Cardiac muscle cell (in vitro differentiated cells and primary cell): ENCODE measurements at regions not wholly inside any gene's neighbourhood (a gene's known extent, or its start where the extent isn't known, plus 50 kb on each side); places are given as distances from the start of the nearest gene placed in this dataset.
A peak's percentile ranks its signal among the peaks of the same experiment; 100 is the strongest.

ENCODE experiments used
- DNase-seq, 2 donors: peaks; one replicate each; pipeline versions ENCODE4 v3.0.0 to v3.0.0-alpha.2; 2010 to 2017; ENCODE audit warnings: low read depth in 1 of 2, low spot score in 1 of 2
- H3K27ac ChIP-seq: fragments of 200-600 bp; sonication (generic); 2 replicates; pipeline ENCODE4 v1.5.1; 2016
- H3K27me3 ChIP-seq: fragments of 200-600 bp; sonication (generic); 2 replicates; pipeline ENCODE4 v1.6.0; 2016; ENCODE audit warnings: control low read depth
- H3K36me3 ChIP-seq: fragments of 200-600 bp; sonication (generic); 2 replicates; pipeline ENCODE4 v1.5.1; 2016; ENCODE audit warnings: control low read depth
- H3K4me1 ChIP-seq: fragments of 200-600 bp; sonication (generic); 2 replicates; pipeline ENCODE4 v1.8.1; 2017; ENCODE audit warnings: low read depth, mild to moderate bottlenecking, mixed run types
- H3K4me3 ChIP-seq: fragments of 200-600 bp; sonication (generic); 2 replicates; pipeline ENCODE4 v1.5.1; 2016; ENCODE audit warnings: mild to moderate bottlenecking
- H3K9me3 ChIP-seq: fragments of 200-600 bp; sonication (generic); 2 replicates; pipeline ENCODE4 v1.5.1; 2017; ENCODE audit warnings: low read depth, mild to moderate bottlenecking, control low read depth
- TF ChIP-seq, protein P1 (sequence below): IDR thresholded peaks from 2 replicates; pipeline ENCODE4 v1.5.1; 2012; ENCODE audit warnings: low read depth, mild to moderate bottlenecking, low read length

DNA sequence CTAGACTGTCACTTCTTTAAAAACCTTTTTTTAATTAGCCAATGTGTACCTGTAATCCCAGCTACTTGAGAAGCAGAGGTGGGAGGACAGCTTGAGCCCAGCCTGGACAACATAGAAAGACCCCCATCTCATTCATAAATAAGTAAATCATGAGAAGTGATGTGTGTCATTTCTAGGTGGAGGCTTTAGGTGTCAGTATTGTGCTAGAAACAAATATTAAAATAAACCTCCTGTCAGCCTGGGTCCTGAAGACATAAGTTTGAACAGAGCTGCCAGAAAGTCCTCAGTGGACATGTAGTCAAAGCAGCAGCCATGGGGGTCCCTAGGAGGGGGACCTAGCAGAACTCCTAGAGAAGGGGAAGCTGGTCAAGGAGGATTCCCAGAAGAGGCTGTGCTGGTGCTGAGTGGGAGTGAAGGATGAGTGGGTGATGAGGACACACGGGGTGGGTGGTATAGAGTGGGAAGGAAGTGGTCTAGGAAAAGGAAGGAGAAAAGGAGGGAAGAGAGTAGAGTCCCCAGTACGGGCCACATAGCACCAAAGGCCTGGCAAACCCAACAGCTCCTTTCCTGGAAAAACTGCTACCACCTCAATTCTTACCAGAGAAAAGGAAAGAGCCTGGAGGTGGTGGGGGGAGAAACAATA, 316.6 kb upstream of the NCKAP5 start:
- TF ChIP-seq, protein P1, sequence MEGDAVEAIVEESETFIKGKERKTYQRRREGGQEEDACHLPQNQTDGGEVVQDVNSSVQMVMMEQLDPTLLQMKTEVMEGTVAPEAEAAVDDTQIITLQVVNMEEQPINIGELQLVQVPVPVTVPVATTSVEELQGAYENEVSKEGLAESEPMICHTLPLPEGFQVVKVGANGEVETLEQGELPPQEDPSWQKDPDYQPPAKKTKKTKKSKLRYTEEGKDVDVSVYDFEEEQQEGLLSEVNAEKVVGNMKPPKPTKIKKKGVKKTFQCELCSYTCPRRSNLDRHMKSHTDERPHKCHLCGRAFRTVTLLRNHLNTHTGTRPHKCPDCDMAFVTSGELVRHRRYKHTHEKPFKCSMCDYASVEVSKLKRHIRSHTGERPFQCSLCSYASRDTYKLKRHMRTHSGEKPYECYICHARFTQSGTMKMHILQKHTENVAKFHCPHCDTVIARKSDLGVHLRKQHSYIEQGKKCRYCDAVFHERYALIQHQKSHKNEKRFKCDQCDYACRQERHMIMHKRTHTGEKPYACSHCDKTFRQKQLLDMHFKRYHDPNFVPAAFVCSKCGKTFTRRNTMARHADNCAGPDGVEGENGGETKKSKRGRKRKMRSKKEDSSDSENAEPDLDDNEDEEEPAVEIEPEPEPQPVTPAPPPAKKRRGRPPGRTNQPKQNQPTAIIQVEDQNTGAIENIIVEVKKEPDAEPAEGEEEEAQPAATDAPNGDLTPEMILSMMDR = peak; percentile 12
- Histone ChIP-seq H3K4me3 (no peak overlapping the region), H3K9me3 (no peaks in the 10 kb centered on the region), H3K4me1 (peaks cover 4% of the 10 kb centered on the region), H3K27ac (no peak overlapping the region), H3K36me3 (no peaks in the 10 kb centered on the region), H3K27me3 (no peaks in the 10 kb centered on the region)
- DNase-seq = peak; percentile 14 to 44

DNA sequence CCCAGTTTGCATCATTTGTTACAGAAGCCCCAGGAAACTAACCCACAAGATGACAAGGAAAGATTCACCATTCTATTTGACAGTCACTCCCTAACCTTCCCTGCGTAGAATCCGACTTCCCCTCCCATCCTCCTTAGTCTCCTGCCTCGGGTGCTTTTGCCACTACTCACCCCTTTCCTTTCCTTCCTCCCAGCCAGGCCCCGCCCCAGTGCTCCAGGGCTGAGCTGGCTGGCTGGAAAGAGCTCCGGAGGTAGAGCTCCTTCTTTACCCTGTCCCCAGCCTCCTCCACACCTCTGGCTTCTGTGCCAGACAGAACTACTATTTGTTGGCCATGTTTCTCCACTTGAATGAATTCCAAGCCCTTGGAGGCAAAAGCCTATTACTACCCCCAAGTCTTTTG, 317.6 kb upstream of the NCKAP5 start:
- no peaks in the 10 kb centered on the region for H3K27me3 ChIP-seq
- TF ChIP-seq, protein P1 = no peak
- no peak for DNase-seq
- no peaks in the 10 kb centered on the region for H3K36me3 ChIP-seq
- no peak overlapping the region for H3K27ac ChIP-seq
- H3K9me3 ChIP-seq = no peaks in the 10 kb centered on the region
- no peak overlapping the region for H3K4me3 ChIP-seq
- peaks cover 5% of the 10 kb centered on the region for H3K4me1 ChIP-seq

DNA sequence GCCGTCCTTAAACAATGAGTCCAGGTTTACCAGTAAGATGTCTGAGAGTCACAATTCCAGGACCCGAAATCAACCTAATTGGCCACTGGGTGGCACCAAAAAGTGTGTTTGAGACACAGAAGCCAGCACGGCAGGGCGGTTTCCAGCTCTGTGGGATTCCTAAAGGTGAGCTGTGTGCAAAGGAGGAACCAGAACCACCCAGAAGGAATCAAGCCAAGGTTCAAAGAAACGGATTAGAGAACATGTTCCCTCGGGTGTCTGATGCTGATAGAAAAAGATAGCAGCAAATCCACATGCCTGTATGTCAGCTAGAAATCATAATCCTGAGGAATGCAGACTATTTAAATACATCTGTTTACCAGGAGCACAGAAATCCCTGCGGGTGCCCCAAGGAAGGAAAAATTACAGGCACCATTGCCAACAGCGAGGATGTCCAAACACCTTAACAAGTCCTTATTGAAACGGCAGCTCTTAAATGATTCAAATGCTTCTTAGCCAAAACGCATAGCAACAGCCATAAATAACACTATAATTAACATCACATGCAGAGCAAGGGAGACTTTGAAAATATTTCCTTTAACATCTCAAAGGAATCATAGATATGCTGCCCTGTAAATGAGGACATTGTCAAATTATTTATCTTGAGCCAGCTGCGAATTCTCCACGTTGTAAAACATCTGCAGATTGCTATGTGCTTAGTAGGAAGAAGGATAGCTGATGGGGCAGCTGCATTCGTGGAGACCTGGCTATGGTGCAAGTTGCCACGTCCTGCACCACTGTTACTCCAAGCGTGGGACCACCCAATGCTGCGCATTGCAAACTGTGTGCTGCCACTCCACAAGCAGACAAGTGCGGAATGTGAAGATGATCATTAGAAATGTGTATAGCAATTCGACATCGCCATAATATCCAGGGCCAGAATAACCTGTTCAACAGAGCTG, 318.7 kb upstream of the NCKAP5 start:
- no peak overlapping the region for H3K4me3 ChIP-seq
- H3K4me1 ChIP-seq = peaks cover 5% of the 10 kb centered on the region
- TF ChIP-seq, protein P1 = peak; percentile 65
- no peaks in the 10 kb centered on the region for H3K9me3 ChIP-seq
- H3K36me3 ChIP-seq = no peaks in the 10 kb centered on the region
- peak; percentile 61 to 88 for DNase-seq
- H3K27me3 ChIP-seq = no peaks in the 10 kb centered on the region
- no peak overlapping the region for H3K27ac ChIP-seq

DNA sequence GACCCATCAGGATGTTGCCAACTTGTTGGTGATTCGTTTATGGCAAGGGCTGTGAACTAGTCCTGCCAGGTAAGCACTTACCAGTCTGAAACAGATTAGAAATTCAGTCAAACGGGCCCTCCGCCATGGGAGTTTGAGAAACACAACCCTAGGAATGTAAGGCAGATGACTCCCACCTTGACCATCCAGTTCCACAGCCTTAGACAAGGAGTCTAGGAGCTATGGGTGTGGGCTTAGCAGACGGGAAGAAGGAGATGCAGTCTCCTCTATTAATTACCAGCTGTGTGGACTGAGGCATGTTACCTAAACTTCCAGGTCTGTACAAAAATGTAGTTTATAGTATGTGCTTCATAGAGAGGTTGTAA, 319.4 kb upstream of the NCKAP5 start:
- no peak overlapping the region for H3K27ac ChIP-seq
- no peaks in the 10 kb centered on the region for H3K9me3 ChIP-seq
- no peaks in the 10 kb centered on the region for H3K36me3 ChIP-seq
- TF ChIP-seq, protein P1 = no peak
- no peak for DNase-seq
- no peak overlapping the region for H3K4me3 ChIP-seq
- peaks cover 5% of the 10 kb centered on the region for H3K4me1 ChIP-seq
- H3K27me3 ChIP-seq = no peaks in the 10 kb centered on the region

DNA sequence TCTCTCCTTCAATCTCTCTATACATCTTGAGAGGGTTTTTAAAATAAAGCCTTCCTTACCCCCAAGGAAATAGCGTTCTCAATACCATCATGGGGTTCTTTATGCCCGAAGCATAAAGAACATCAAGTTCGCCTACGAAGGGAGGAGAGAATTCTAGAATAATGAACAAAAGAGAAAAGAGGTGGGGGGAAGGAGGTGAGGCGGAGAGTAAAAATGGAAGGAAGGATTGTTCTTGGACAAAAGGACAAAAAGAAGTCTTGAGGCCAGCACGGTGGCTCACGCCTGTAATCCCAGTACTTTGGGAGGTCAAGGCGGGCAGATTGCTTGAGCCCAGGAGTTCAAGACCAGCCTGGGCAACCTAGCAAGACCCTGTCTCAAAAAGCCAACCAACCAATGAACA, 319.8 kb upstream of the NCKAP5 start:
- peaks cover 5% of the 10 kb centered on the region for H3K4me1 ChIP-seq
- no peaks in the 10 kb centered on the region for H3K9me3 ChIP-seq
- H3K36me3 ChIP-seq = no peaks in the 10 kb centered on the region
- H3K27ac ChIP-seq = no peak overlapping the region
- H3K27me3 ChIP-seq = no peaks in the 10 kb centered on the region
- H3K4me3 ChIP-seq = no peak overlapping the region
- no peak for DNase-seq
- TF ChIP-seq, protein P1 = no peak
